GM18498 (cell line): ENCODE measurements at regions not wholly inside any gene's neighbourhood (a gene's known extent, or its start where the extent isn't known, plus 50 kb on each side); places are given as distances from the start of the nearest gene placed in this dataset.

ENCODE experiments used
- ATAC-seq: cut with Tn5 transposase; IDR thresholded peaks from one replicate; pipeline ENCODE4 v1.9.1; 2021; ENCODE audit warnings: mild to moderate bottlenecking, moderate library complexity; ENCODE audit not compliant: unreplicated experiment

DNA sequence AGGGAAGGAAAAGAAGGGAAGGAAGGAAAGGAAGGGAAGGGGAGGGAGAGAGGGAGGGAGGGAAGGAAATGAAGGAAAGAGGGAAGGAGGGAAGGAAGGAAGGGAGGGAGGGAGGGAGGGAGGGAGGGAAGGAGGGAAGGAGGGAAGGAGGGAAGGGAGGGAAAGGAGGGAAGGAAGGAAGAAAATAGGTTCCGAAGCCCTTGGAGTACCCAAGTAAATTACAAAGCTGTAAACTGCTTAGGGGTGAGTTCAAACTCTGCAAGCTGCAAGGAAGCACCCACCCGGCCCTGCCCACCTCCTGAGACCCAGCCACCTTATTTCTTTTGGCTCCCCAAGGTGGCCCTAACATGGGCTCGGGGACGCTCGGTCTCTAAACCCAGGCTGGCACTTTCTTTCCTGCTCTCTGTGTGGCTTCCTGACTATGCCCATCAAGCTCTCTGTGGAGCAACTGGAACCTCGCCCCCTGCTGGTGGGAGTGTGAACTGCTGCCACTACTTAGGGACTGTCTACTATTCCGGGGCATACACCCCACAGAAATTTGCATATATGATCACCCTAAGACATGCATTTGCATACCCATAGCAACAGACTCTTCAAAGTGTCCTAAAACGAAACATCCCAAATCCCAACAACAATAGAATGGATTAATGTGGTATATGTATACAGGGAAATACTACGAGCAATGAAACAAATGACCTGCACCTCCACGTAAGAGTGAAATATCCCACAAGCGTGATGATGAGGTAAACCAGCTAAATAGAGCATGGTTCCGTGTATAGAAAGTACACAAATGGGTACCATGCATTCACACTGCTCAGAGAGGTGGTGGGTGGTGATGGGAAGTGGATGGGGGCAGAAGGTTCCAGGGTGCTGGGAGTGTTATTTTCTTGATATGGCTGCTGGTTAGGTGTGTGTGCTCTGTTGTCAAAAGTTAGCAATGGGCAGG is 151.7 kb upstream of the TBL1X start:
- ATAC-seq, result peak; percentile 90

DNA sequence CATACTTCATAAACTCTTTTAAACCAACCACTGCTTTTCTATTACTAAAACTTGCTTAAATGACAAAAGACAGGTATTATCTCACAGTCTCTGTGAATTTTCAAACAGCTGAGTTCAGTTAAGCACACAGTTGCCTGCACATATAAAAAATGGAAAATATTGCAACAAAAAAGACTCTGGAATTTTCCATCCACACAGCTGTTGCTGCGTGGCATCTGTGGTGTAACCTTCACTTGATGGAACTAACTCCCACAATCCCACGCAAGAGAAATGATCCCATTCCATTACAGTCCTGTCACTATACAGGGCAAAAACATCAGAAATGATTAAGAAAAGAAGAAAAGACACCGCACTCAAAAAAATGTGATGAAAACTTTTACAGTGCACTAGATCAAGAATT is 149.8 kb upstream of the TBL1X start:
- no peak for ATAC-seq

DNA sequence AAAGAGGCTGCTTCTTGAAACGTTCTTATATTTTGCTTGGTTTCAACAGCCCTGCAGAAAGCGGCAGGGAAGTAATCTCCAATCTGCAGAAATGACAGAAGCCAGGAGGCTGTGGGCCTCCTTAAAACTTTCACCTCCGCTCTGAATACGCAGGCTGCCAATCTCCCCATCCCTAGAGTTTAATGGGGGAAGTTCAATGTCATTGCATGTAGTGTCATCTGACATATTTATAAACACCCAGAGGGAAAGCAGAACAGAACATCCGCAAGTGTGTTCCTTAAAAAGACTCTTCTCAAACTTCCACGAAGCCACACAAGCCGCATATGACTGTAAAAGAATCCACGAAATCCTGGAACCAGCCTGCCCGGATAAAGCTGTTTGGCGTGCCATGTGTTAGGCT is 148.8 kb upstream of the TBL1X start:
- ATAC-seq, result no peak

DNA sequence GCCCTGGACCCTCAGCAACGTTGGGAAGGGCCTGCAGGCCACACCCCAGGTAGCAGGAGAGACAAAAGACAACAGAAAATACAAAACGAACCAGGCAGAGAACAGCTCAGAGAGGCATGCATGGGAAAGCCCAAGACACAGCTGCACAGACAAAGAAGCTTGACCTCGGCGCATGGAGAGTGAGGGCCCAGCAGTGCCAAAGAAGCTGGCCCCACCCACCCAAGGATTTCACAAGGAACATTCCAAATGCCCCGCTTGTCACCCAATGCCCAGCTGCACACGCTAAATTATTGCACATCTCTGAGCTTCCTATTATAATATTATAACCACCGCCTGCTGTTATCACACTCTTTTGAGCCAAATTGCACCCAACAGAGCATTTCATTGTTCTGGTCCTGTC is 147.7 kb upstream of the TBL1X start:
- ATAC-seq, result no peak

DNA sequence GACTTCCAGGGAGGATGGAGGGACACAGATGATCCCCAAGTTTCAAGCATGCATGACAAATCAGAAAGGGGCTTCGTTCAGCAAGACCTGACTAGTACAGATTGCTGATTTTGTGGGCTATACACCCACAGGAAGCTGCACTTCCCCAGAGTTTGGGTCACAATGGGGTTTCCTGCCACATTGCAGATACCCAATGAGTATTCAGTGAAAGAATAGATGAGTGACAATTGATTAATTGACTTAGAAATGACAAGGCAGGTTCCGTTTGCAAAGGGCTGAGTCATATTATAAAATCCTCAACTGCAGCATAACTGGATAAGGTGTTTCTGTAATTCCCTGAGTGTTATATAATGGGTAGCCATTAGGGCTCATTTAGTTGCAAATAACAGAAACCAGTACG is 146.6 kb upstream of the TBL1X start:
- ATAC-seq, result no peak

DNA sequence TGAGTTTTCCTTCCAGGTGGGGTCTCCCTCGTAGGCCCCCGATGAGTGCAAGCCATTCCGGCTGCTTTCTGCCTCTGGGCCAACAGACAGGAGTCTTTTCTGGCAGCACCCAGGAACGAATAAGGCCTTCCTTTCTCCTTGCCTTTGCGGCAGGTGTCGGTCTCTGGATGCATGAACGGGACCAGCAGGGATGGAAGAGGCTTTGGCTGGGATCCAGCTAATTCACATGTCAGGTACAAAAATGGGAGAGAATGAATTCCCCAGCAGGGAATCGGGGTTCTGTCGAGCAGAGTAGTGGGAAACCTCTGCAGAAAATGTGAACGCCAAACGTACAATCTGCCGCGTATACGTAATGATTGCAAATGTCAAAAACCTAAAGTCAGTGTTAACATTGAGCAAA is 146.1 kb upstream of the TBL1X start:
- ATAC-seq, result no peak

DNA sequence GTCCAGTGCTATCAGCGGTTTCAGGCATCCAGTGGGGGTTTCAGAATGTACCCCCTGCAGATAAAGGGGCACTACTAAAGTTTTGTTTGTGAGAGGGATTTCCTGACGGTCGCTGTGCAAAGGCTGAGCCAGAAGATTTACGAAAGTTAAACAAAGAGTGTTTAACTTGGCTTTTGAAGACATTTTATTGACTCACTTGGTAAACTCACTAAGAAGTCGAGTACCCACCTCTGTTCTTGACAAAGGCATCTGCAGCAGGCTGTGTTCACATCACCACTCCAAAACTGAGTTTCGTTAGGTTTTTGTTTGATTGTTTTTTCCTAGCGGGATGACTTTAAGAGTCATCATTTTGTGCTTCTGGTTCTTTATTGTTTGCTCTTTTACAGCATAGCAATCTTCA is 143.9 kb upstream of the TBL1X start:
- ATAC-seq, result no peak

DNA sequence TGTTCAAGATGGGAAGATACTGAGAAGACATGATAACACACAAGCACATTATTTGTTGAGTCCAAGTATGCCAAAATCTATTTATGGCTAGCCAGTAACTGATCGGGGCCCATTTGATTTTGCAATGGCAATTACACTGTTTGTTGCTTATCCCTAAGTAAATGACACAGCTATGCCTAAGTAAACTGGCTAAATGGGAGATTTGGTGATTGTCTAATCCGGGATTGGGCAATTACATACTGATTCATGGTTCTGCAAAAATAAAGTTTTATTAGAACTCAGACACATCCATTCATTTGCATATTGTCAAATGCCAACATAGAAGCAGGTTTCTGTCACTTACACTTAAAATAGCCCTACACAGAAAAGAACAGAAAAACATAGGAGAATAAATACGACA is 140.2 kb upstream of the TBL1X start:
- no peak for ATAC-seq

DNA sequence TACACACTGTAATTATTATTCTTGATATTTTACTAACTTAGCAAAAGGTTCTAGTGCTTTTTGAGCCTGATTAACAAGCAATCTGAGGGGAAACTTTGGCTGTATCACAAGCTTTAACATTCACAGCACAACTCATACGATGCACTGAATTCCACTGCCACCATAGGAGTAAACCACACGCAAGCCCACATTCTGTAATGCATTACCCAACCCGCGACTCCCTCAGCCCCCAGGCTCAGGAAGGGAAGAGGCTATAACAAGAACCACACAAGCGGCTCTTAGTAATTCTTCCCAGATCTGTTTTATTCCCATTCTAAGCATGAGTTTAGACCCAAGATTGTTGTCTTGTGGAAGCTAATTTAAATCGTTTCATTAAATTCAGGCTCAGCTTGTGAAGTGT is 138.5 kb upstream of the TBL1X start:
- no peak for ATAC-seq

DNA sequence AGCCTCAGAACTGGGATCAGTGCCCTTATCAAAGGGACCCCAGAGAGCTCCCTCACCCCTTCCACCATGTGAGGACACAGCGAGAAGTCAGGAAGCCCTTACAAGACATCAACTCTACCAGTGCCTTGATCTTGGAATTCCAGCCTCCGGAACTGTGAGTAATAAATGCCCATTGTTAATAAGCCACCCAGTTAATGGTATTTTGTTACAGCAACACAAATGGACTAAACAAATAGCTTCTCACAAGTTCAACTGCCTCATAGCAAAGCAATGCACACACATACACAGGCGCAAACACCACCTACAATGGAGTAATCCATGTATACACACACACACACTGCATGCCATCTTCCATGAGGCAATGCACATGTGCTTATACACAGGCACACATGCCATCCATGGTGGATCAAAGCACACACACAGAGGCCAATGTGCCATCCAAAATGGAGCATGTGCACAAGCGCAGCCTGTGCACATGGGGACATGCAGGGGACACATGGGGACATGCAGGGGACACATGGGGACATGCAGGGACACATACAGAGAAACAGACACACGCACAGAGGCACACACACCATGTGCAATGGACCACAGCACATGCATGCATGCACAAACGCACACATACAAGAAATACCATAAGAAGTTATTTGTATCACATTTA is 137.6 kb upstream of the TBL1X start:
- ATAC-seq, result no peak

DNA sequence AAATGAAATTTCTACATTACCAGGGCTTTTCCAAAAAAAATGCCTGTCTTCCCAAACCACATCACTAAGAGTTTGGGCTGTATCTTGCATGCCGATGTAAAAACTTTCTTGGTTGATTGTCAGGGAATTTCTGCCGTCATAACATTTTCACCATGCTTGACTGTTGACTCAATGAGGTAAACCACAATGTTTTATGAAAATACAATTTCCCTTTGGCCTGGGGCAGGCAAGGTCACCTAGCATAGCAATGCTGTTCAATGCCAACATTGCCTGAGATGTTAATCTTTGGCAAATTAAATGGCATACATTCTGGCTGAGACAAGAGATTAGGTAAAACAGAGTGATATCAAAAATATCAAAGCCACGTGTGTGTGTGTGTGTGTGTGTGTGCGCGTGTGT is 137.1 kb upstream of the TBL1X start:
- no peak for ATAC-seq

DNA sequence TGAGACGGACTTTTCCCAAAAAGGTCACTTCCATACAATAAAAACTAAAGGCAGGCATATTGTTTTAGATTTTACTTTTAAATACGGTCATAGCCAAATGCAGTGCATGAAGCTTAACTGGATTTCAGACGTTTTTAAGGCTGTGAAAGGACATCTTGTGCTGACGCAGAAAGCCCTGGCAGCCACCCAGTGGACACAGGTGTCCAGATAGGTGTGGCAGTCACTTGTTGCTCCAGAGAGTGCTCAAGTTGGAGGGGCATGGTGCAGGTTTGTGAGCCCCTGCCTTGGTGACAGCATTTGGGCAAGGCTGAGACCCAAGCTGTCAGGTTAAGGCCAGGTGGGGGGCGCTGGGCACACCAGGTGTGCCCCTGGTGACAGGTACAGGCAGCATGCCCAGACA is 135.8 kb upstream of the TBL1X start:
- no peak for ATAC-seq

DNA sequence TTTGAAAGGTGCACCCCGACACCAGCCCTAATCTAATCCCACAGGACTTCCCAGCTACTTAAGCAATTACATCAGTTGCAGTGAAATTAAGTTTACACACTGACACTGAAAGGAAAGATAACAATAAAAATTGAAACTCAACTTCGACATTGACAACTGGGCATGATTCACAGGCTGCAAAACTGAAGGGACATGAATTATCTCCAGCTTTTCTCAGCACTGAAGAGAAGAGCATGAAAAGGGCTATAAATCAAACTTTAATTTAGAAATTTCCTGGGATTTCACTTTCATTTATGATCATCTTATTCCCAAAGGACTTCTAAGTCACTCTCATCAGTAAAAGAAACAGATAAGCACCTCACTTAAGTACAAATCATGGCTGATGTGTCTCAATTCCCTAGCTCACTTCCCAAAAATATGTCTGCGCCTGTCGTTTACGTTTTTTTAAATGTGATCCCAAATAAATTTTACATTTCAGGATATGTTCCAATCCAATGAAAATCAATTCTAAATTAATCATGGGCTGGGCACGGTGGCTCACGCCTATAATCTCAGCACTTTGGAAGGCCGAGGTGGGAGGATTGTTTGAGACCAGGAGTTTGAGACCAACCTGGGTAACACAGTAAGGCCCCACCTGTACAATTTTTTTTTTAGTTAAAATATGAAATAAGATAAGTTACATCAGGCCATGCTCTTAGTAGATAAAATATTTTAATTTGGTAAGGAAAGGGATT is 134.4 kb upstream of the TBL1X start:
- ATAC-seq, result no peak

DNA sequence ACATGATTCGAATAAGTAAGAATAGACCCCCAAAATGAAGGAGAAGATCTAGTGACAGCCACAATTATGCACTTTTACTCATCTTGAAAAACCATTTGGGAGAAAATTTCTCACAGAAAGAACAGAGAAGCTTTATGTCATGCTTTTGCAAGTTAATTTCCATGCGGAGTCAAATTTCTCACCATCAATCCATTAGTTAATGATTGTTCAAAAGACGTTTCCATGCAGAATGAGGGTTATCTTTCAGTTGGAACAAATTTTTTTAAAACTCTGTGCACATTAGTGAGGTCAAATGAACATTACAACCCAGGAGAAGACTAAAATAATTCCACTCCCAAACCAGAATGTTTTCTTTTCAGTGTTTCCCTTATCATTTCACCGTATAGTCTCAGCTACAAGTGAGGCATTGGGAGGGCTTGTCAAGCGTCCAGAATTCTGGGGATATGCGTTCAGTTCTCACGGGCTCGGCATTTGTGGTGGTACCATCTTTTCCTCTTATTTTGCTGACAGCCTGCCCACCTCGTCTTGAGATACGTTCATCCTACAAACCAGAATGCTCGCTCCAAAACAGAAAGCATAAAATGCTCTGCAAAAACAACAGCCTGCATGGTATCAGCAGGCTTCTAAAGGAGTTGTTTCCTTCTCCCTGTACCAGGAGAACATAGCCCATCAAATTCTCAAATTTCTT is 130.8 kb upstream of the TBL1X start:
- ATAC-seq, result no peak

DNA sequence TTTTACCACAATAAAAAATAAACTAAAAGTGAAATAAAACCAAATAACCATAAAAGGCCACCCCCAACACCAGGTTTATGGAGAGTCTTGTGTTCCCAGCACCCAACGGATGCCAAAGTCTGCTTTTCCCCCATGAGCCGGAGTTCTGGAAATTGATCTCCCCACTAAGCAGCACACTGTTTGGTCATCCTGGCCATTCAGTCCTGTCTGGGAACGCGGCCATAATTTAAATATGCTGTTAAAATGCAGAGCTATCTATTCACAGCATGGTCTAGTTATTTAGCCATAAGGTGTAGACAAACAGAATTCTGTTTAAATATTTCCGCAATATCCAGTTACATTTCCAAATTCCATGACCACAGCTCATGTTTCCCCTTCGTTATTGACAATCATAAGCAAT is 129.6 kb upstream of the TBL1X start:
- no peak for ATAC-seq

DNA sequence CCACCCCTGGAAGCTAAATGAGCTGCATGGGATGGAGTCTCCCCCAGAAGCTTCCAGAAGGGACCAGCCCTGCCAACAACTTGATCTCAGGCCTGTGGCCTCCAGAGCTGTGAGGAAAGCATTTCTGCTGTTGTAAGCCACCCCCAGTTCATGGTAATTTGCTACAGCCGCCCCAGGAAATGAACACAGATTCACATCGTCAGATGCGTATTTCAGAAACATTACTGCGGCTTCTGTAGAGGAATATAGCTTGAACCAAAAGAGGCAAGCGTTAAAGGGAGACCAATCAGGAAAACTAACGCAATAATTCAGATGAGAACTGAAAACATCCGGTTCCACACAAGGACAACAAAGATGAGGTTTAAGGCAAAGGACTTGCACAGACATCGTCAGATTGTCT is 128.4 kb upstream of the TBL1X start:
- no peak for ATAC-seq

DNA sequence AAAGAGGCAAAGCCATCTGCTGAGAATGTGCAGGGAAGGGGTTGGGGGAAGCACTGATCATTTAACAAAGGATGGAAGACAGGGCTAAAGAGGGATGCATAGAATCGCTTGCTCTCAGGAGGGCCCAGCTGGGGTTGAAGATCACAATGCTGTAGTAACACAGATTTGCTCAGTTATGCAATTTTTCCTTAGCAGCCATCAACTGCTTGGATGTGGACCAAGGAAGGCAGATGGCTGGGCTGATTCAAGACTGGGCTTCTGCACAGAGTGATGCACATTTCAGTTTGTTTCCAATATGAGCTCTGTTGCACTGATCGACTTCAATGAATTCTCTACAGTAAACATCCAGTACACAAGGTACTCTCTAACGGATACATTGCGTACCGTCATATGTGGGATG is 127.8 kb upstream of the TBL1X start:
- ATAC-seq, result no peak

DNA sequence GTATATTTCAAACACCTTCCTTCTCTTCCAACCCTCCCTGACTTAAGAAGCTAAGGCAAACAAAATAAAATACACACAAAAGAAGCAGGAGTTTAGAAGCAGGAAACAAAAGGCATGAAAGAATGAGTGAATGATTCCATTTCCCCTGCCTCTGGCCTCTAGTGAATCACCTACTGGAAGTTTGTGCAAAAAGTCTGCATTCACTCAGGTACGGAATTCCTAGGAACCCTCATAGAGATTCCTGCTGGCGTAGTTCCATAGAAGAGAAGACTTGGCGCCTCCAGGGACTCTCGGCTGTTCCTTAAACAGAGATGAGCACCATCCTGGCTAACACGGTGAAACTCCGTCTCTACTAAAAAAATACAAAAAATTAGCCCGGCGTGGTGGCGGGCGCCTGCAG is 125.9 kb upstream of the TBL1X start:
- no peak for ATAC-seq

DNA sequence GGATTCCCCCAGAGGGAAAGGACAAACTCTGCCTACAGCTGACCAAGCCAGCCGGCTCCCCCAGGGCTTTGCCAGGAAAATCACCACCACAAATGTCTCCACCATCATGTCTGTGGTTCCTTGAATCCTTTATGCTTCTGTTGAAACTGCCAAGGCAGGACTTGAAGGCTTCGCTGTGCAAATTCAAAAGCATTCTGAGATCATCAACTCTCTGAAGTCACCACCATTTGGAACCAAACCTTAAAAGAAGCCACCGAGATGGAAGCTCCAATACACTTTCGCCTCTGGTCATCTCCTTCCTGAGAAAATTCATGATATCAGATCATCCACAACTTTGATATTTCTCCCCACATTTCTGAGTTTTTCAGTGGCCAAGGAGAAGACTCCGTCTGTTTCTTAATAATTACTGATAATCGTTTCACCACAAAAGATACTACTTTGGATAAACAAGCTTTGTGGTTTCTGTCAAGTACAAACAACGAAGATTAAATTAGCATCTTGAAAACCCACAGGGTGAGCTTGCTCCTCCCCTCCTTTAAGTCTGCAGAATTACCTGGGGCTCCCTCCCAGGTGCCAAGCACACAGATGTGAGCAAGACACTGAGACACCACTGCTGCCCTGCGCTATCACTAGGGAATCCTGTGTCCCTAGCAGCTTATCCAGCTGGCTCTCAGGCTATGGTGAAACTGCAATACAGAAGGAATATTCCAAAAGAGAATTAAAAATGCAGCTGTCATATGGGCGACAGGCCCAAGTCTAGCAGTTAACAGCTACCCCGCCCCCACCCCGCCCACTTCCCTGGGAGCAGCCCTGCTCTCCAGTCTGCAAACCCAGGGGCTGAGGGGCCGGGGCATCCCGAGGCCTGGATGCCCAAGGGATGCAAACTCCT is 125.0 kb upstream of the TBL1X start:
- no peak for ATAC-seq

DNA sequence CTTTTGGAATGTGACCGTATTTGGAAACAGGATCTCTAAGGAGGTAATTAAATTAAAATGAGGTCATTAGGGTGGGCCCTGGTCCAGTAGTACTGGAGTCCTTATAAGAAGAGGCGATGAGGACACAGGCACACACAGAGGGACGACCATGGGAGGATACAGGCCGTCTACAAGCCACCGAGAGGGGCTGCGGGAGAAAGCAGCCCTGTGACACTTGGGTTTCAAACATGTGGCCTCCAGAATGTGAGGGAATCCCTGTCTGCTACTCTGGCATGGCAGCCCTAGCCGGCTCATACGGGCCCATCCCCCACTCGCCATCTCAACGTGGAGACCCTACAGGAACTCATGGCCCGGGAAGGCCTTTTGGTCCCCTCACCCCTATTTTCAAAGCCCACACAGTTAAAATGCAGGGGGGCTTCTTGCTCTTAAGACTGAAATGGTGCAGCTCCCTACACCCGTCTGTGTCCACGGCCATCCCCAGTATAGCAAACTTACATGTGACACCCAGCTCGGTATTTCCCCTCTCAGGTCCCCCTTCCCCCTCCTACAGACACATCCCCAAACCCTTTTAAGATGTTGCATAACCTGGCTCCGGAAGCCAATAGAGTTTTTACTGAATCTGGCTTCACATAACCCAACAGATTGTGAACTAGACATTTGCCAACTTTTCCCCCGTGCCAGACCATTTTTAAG is 124.1 kb upstream of the TBL1X start:
- ATAC-seq, result peak; percentile 54
